Activated CD4-positive, CD25-positive, alpha-beta regulatory T cell treated with anti-CD3 and anti-CD28 coated beads, Interleukin-2, amount 50 U/mL, for 16 hours (primary cell): ENCODE measurements at regions not wholly inside any gene's neighbourhood (a gene's known extent, or its start where the extent isn't known, plus 50 kb on each side); places are given as distances from the start of the nearest gene placed in this dataset.

ENCODE experiments used
- DNase-seq: peaks from one replicate; pipeline ENCODE4 v3.0.0-alpha.2; 2020; ENCODE audit warnings: low read depth, low spot score

DNA sequence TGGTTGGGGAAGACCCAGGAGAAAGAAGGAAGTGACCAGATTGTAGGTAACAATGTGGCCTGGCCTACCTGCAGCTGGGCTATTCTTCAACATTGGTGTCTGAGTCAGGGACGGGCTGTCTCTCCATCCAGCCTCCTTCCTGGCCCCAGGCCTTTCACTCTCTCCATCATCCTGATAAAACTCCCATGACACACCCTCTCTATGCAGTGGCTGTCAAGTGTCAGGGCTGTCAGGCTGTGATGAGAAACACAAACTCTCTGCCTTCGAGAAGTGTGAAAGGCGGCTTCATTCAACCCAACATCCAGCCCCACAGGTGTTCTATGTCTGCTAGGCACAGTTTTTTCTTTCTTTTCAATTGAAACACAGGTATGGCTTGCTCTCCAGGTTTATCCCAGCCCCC is 153.3 kb upstream of the VSTM2B start:
- no peak for DNase-seq

DNA sequence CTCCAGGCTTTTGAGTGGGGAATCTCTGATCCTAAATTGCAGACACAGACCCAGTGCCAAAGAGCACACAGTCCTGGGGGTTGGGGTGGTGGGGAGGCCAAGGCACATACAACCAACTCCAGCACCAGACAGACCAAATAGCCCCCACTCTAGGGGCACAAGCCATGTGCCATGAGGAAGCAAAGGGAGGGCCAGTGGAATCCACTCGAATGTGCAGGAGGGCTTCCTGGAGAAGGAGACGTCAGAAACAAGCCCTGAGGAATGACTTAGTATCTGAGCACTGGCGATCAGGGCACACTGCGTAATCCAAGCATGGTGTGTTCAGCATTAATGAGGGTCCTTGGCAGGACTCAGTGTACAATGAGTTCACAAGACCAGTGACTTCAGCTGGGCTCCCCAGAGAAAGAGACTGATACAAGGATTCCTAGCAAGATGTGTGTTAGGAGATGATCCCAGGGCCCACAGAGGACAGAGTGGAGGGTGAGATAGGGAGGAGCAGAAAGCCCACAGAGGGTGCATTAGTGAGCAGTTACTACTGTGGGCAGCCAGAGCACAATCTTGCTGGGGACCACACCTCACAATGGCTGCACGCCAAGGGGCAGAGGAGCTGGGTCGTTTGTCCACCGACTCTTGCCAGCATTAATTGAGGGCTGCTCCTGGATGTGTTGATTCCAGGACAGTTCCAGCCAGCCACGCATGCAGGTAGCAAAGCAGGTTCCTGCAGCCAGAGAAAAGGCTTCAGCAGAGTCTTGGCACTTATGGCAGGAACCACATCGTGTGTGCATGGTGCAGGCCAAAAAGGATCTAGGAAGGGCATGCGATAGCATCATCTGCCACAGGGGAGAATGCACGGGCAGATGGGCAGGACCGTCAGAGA is 152.6 kb upstream of the VSTM2B start:
- no peak for DNase-seq

GRCh38 chr19:29375429-29376119 is 150.2 kb upstream of the VSTM2B start:
- DNase-seq: no peak

DNA sequence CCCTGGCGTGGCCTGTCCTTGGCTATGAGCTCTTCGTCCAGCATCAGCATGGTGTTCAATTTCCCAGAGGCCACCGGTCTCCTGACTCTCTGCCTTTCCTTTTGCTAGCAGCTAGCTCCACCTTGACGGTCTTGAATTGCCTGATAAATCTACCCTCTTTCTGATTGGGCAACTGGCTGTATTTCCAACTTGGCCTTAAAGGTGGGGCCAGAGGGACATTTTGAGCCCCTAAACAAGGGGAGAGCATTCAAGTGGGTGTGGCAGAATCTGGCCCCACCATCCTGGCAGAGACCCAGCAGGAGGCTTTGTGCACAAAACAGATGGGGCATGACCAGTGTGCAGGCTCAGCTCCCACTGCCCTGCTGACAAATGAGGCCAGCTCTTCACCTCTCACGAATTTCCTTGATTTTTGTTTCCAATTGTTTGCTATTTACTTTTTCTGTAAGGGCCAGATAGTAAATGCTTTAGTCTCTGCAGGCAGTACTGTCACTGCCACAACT is 148.9 kb upstream of the VSTM2B start:
- DNase-seq: no peak

- no peak for DNase-seq
These were observed 147.7 kb upstream of the VSTM2B start for GRCh38 chr19:29378126-29378525.

GRCh38 chr19:29378543-29379080 is 147.2 kb upstream of the VSTM2B start:
- DNase-seq: no peak

- DNase-seq: no peak
These were observed 146.4 kb upstream of the VSTM2B start for GRCh38 chr19:29379257-29380021.

- no peak for DNase-seq
These were observed 145.2 kb upstream of the VSTM2B start for GRCh38 chr19:29380581-29380980.

DNA sequence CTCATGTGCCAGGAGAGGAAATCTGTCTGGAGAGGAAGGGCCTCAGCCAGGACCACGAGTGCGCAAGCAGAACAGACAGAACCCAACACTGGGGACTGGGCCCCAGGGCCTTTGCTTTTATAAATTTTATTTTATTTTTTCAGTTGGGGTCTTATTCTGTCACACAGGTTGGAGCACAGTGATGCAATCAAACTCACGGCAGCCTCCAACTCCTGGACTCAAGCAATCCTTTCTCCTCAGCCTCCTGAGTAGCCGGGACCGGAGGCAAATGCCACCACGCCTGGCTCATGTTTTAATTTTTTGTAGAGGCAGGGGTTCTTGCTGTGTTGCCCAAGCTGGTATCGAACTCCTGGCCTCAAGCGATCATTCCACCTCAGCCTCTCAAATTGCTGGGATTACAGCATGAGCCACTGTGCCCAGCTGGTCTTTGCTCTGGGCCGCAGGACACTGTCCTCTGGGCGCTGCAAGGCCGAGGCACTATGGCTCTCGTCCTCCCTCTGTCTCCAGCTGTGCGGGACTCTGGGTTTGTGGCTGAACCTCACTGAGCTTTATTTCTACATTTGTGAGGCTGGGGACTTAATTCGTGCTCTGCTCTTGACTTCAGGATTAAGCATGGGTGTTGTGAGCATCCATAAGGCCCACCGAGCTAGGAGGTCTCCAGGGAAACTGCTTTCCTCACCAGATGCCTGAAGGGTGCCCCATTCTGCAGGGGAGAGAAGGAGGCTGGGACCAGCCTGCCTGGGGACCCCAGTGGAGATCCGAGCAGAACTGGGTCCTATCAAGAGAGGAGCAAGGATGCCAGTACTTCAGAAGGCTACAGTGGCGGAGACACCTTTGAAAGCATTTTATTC is 144.2 kb upstream of the VSTM2B start:
- no peak for DNase-seq

- no peak for DNase-seq
These were observed 142.1 kb upstream of the VSTM2B start for GRCh38 chr19:29383696-29384095.

DNA sequence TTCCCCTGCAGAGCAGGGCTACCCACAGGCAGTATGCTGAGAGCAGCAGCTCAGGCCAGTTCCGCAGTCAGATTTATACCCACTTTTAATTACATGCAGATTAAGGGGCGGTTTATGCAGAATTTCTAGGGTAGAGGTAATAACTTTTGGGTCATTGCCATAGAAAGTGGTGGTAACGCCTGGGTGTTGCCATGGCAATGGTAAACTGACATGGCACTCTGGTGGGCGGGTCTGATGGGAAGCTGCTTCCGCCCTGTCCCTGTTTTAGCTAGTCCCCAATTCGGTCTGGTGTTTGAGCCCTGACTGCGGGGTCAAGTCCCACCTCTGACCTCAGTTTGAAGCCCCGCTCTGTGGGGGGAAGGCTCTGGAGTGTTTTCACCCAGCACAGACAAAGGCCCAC is 141.1 kb upstream of the VSTM2B start:
- no peak for DNase-seq

DNA sequence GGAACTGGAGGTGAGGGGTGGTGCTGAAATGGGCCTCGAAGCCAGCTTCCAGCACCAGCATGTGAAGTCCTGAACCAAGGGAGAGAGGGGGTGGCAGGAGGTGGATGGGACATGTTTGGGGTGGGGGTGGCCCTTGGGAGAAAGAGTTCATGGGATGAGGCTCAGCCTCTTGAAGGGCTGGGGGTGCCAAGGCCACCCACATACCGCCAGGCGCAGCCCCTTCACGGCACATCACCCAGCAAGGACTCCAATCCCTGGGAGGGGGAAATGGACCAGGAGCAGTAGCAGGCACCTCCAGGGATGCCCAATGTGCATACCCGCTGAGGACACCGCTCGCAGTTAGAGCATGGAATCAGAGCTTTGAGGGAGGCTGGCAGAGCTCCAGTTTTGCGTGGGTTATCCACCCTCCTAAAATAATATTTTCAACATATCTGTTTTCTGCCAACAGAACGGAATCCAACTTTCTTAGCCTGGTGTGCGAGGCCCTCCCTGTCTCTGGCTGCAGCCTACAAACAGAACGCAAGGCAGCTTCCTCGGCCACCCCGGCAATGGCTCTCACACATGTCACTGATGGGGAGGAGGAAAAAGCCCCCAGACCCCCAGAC is 140.5 kb upstream of the VSTM2B start:
- no peak for DNase-seq

- DNase-seq: no peak
These were observed 138.8 kb upstream of the VSTM2B start for GRCh38 chr19:29386970-29387369.

- no peak for DNase-seq
These were observed 138.2 kb upstream of the VSTM2B start for GRCh38 chr19:29387586-29387985.

DNA sequence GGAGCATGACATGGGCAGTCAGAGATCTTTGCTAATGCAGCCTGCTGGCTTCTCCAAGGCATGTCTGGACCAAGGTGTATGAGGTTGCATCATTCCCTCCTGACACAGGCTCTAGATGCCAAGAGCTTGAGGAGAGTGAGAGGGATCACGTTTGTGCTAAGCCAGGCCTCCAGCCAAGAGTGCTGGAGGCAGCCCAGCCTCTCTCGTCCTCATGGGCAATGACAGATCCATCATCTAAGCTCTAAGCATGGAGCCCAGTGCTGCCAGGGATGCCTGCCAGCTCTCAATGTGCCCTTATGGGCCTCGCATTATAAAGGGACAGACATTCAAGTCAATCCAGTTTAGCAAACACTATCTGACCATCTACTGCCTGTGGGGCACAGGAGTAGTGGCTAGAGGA is 136.3 kb upstream of the VSTM2B start:
- no peak for DNase-seq

DNA sequence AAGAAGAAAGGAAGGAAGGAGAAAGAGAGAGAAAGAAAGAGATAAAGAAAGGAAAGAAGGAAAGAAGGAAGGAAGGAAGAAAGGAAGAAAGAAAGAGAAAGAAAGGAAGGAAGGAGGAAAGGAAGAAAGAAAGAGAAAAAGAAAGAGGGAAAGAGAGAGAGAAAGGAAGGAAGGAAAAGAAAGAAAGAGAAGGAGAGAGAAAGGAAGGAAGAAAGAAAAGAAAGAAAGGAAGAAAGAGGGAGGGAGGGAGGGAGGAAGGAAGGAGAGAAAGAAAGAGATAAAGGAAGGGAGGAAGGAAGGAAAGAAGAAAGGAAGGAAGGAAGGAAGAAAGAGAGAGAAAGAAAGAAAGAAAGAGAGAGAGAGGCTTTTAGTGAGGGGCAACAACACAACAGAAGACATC is 135.1 kb upstream of the VSTM2B start:
- DNase-seq: no peak

DNA sequence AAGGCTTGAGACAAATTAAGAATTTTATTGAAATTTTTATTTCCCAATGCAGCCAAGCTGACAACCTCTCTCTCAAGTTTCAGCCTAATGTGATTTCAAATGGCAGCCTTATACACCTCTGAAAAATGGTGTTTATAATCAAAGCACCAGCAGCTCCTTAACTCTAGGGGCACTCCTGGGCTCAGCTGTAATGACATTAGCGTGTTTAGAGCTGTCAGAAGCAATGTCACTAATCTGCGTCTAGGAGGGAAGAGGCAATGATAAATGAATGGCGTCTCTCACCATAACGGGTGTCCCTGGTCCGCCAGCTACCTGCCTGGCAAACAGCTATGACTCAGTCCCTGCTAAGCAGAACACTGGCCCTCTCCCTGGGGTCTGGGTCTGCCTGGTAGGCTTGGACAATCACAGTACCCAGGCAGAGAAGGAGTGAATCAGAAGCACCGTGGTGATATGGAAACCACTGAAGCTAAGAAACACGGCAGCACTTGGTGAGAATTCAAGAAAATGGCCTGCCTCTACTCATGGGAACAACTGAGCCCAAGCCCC is 131.8 kb upstream of the VSTM2B start:
- no peak for DNase-seq

- no peak for DNase-seq
These were observed 130.6 kb upstream of the VSTM2B start for GRCh38 chr19:29395111-29395733.

GRCh38 chr19:29395734-29396414 is 129.9 kb upstream of the VSTM2B start:
- DNase-seq: no peak
